Lung microvascular endothelial cell (primary cell): ENCODE measurements at regions not wholly inside any gene's neighbourhood (a gene's known extent, or its start where the extent isn't known, plus 50 kb on each side); places are given as distances from the start of the nearest gene placed in this dataset.
"Not testable (repeated sequence)": the region's sequence is repeated elsewhere in the genome, so short reads cannot be mapped to it uniquely, and the experiment has no call there.

ENCODE experiments used
- DNase-seq, 2 donors: peaks; one replicate each; pipeline versions ENCODE4 v3.0.0 to v3.0.0-alpha.2; 2010; ENCODE audit warnings: low read depth in 2 of 2

GRCh38 chr6:100322886-100323285, 141.8 kb downstream of the SIM1 start:
- no peak for DNase-seq

GRCh38 chr6:100320686-100321085, 144.0 kb downstream of the SIM1 start:
- DNase-seq, result no peak

DNA sequence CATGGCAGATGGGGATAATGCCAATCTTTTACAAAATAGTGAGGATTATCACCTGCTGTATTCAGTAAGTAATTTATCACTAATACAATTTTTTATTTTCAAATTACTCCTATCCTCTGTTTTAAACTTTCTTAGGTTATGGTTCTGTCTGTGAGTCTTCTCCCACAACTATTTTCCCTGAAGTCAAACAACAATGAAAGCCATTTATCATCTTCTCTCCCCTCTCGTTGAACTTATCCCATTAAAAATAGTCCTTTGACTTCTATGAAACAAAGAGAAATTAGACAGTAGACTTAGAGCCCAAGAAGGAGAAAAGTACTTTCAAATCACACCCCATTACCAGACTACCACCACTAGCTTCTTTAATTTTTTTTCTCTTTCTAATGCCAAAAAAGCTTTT, 147.7 kb downstream of the SIM1 start:
- DNase-seq, result no peak

- no peak for DNase-seq
Measured at GRCh38 chr6:100314186-100314585, 150.5 kb downstream of the SIM1 start.

DNA sequence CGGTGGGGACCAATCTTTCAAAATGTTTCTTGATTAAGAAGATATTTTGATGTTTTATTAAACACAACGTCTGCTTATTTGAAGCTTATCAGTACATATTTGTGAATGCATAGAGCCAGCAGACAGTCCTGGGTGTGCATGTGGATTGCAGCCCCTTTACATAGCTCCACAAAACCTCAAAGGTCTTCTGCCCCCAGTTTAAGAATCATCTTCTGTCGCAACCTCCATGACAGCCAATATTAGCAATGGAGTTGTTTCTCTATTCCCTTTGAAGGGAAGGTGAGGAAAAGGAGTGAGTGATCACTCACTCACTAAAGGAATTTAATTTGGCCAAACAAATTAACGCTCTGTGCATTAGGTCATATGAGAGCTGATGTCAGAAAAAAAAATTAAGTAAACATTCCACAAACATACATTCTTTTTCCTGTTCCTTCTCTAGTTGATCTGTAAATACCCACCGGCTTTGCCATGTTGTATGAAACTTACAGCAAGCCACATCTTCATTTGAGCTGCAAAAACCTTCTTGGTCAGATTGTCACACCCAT, 152.9 kb downstream of the SIM1 start:
- no peak for DNase-seq

- DNase-seq, result no peak
Measured at GRCh38 chr6:100309174-100309573, 155.5 kb downstream of the SIM1 start.

DNA sequence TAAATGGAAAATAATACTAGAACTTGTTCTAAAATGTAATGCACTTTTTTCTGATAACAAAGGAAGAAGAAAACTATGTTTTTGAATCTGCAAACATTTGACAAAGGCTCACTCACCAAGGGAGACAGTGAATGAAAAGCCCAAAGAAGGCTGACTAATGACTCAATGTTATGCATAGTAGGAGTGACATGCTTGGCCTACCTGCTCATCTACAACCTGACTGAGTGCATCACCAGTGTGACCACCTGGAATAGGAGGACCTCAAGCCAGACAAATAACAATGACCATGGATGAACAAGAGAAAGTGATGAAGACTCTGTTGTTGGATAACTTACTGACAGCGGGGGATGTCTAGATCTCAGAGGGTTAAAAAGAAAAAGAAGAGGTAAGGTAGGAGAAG, 157.2 kb downstream of the SIM1 start:
- no peak for DNase-seq

DNA sequence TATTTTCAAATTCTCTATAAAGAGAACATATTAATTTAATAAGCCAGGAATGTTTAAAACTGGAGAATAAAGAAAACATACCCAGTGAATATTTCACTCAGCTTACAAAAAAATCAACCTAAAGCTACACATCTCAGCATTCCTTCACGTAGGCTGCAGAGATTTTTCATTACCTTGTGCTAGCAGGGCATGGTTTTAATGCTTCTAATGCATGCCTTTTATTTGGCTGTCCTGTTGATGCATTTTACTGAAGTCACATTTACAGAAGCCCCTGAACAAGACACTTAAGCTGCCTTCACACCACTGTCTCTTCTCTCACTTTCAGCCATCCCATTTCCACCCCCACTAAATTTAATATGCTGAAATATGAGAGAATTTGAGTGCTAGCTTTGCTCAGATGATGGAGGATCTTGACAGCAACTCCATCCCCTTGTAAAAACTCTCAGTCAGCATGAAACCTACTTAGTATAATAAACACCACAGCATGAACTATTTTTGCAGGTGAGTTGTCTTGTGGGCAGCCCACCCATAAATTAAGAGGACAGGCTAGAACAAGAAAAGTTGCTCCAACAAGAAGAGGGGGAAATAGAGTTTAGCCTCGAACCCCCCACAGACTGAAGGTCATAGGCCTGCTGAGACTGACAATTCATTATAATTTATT, 159.4 kb downstream of the SIM1 start:
- no peak for DNase-seq

DNA sequence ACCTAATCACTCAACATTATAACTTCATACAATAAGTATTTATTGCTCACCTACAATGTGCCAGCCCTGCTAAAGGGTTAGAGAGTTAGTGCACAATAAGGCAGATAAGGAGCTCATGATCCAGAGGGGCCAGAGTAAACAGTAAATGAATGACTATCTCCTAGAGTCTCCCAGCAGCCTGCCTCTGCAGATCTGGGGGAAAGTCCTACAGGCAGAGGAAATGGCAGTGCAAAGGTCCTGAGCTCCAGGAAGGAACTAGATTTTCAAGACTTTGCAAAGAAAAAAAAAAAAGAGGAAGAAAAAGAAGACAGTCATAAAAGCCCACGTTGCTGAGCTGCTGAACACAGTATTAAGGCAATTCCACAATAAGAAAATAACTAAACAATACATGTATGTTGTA, 160.1 kb downstream of the SIM1 start:
- peak in 1 of 2 donors; percentile 86 for DNase-seq

GRCh38 chr6:100301731-100302130, 163.0 kb downstream of the SIM1 start:
- no peak for DNase-seq

GRCh38 chr6:100300221-100300736, 164.4 kb downstream of the SIM1 start:
- DNase-seq, result peak; percentile 93 to 96

DNA sequence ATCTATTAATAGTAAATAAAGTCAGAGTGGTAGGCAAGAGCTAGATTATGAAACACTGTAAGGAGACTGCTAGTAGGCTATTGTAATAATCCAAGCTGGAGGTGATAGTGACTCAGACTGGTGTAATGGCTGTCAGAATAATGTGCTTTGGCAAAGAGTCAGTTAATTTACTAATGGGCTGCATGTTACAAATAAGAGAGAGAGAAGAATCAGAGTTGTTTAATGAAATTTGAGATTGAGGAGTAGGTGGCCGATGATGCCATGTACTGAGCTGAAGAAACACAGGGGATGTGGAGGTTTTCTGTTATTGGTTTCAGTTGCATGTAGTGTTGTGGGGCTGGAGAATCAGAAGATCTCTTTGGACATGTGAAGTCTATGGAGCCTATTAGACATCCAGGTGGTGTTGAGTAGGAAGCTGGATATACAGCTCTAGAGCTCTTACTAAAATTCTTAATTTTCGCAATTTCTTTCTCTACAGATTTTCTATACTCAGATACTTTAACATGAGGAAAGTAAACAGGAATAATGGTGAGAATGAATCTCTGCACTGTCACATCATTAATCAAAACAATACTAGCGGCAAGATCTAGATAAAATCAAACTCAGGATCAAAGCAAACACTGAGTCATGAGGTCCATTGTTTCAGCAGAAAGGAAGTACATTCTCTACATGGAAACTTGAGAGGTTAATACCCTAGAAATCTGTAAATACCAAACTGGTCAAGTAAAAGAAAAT, 167.7 kb downstream of the SIM1 start:
- peak; percentile 85 to 94 for DNase-seq

GRCh38 chr6:100295172-100295571, 169.5 kb downstream of the SIM1 start:
- not testable (repeated sequence) for DNase-seq

GRCh38 chr6:100289285-100289684, 175.4 kb downstream of the SIM1 start:
- peak in 1 of 2 donors; percentile 56 for DNase-seq

DNA sequence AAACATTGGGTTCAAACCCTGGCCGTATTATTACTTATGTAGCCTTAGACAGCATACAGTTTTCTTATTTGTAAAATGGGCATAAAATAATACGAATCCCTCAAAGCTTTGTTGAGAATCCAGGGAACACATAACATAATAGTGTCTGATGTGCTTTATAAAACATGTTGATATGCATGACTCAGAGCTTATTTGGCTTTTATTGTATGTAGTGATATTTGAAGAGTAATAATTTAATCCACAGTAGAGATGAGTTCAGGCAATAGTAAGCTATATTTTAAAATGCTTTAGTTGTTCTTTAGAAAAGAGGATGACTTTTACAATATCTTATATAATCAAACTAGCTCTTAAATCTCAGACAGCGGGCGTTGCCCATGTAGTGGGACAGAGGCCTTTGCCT, 176.4 kb downstream of the SIM1 start:
- no peak for DNase-seq

DNA sequence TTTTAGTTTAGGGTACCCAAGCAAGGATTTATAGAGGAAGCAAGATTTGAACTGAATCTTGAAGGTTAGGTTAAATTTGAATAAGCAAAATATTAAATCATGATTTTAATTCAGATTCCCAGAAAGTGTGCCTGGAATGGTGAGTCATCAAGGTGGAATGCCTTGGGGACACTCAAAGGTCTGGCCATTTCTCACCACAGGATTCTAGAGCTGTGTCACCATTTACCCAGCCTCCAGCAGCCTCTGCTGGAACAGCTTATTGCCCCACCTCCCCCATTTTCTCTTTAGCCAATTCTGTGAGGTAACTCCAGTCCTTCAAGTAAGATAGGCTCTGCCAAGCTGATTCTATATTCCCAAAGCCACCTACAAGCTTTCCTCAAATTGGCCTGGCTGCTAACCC, 181.4 kb downstream of the SIM1 start:
- peak in 1 of 2 donors; percentile 32 for DNase-seq

GRCh38 chr6:100281471-100281901, 183.2 kb downstream of the SIM1 start:
- DNase-seq, result peak in 1 of 2 donors; percentile 17

DNA sequence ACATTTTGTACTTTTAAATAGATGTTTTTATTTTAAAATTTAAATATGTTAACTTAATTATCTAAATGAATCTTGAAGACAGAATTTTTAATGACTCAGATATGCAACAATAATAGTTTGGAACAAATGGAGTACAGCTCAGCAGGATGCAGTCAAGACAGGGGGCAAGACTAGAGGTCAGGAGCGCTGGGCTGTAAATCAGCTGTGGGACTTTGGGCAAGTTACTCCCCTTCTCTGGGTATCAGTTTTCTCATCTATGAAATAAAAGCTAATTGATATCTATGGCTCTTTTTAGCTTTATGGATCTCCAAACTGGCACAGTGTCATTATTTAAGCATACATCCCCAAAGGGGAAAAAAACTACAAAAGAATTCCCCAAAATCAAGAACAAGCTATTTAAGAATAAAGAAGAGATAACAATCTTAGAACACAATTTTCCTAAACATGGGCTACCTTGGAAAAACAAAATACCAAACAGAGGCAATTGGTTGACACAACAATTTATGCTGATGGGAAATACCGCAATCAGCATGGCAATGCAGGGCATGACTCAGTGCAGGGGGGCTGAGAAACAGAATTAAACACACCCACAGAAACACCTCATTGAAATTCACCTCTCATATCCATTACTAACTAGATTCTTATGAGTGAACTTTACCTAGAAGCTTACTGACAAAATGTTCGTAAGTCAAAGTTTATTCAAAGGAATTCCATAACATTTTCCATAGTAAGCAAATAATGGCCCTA, 188.2 kb downstream of the SIM1 start:
- peak in 1 of 2 donors; percentile 53 for DNase-seq

DNA sequence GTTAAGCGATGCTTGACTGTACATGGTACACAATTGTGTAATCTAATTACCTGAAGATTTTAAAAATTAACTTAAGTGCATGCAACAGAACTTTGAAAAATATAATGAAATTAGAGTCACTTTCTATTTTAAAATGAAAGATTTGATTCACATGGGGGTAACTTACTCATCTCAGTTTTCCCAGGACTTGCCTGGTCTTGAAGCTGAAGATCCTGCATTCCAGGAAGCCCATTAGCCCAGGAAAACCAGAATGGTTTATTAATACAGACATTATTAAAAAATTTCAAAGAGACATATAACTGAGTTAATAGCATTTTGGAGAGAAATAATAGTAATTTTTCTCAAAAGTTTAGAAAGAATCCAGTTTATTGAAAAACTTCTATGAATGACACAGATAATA, 190.6 kb downstream of the SIM1 start:
- no peak for DNase-seq

DNA sequence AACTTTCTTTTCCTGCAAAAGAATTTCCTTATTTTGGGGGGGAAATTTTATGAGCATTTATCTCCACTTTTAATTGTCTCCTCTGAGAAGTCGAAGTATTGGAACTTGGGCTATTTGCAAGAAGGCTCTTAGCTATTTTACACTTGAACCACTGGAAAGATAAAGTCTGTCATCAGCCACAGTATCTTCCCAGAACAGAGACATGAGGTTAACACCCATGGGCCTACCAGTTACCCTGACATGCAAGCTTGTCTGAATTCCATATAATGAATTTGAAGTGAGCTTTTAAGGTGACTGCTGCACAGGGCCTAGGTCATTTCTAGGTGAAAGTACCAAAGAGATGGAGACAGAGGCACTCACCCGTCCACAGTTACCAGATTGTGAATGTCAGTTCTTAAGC, 193.1 kb downstream of the SIM1 start:
- DNase-seq, result no peak

GRCh38 chr6:100271202-100271601, 193.5 kb downstream of the SIM1 start:
- DNase-seq, result no peak

DNA sequence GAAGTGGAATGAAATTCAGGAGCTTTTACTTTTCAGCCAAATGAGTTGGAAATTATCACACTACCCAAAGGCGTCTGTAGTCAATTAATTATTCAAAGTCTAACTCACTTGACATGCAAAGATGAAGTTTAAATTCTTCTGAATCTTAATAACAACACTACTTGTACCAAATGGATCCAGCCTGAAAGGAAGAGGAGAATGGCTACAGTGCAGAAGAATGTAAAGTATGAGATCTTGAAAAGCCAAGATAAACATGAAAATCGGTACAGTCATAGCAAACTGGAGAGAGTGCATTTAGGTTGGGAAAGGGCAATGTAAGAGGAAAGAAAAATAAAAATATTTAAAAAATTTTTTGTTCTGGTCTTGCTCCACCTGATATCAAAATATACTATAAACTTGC, 195.5 kb downstream of the SIM1 start:
- peak; percentile 60 to 69 for DNase-seq
